Endodermal cell (in vitro differentiated cells): ENCODE measurements at regions not wholly inside any gene's neighbourhood (a gene's known extent, or its start where the extent isn't known, plus 50 kb on each side); places are given as distances from the start of the nearest gene placed in this dataset.

Experiments used
- DNase-seq: peaks from one replicate; pipeline ENCODE4 v3.0.0-alpha.2; 2017
- H3K27ac ChIP-seq: 2 replicates; pipeline ENCODE4 v1.5.1; 2013; ENCODE audit warnings: mild to moderate bottlenecking, low read depth, low read length, moderate library complexity
- H3K27me3 ChIP-seq: 2 replicates; pipeline ENCODE4 v1.6.1; 2013; ENCODE audit warnings: mild to moderate bottlenecking, low read length, moderate library complexity; ENCODE audit not compliant: insufficient read depth, control insufficient read depth, poor library complexity, severe bottlenecking
- H3K36me3 ChIP-seq: 2 replicates; pipeline ENCODE4 v1.7.0; 2013; ENCODE audit warnings: mild to moderate bottlenecking, low read length, moderate library complexity; ENCODE audit not compliant: control insufficient read depth, insufficient read depth
- H3K4me1 ChIP-seq: one replicate; pipeline ENCODE4 v1.7.0; 2013; ENCODE audit warnings: low read length; ENCODE audit not compliant: control insufficient read depth, insufficient read depth
- H3K4me3 ChIP-seq: 2 replicates; pipeline ENCODE4 v1.5.1; 2013; ENCODE audit warnings: mild to moderate bottlenecking, low read length, moderate library complexity
- H3K9ac ChIP-seq: 2 replicates; pipeline ENCODE4 v1.6.1; 2013; ENCODE audit warnings: mild to moderate bottlenecking, low read length, moderate library complexity; ENCODE audit not compliant: poor library complexity, severe bottlenecking; ENCODE audit errors: extremely low read depth
- H3K9me3 ChIP-seq: 2 replicates; pipeline ENCODE4 v1.6.1; 2013; ENCODE audit warnings: mild to moderate bottlenecking, low read length, moderate library complexity; ENCODE audit not compliant: control insufficient read depth
- H3K27ac Mint-ChIP-seq: 2 replicates; pipeline ENCODE4 v1.8.0; 2020; ENCODE audit warnings: mixed read lengths
- H3K27me3 Mint-ChIP-seq: 2 replicates; pipeline ENCODE4 v1.8.0; 2021; ENCODE audit warnings: mild to moderate bottlenecking, mixed read lengths; ENCODE audit not compliant: insufficient read depth
- H3K36me3 Mint-ChIP-seq: 2 replicates; pipeline ENCODE4 v1.8.0; 2020; ENCODE audit warnings: low read depth, mixed read lengths
- H3K4me1 Mint-ChIP-seq: 2 replicates; pipeline ENCODE4 v1.8.0; 2020; ENCODE audit warnings: mixed read lengths
- H3K4me3 Mint-ChIP-seq: 2 replicates; pipeline ENCODE4 v1.8.0; 2020; ENCODE audit warnings: mild to moderate bottlenecking, moderate library complexity, mixed read lengths
- H3K9me3 Mint-ChIP-seq: 2 replicates; pipeline ENCODE4 v1.8.0; 2020; ENCODE audit warnings: mild to moderate bottlenecking, mixed read lengths
- WGBS, 2 experiments: methylation state at CpG; one replicate each; pipeline versions ENCODE4 v1.1.5 to v1.1.7; 2013; ENCODE audit warnings: missing lambda C conversion rate in 2 of 2, mixed read lengths in 1 of 2; ENCODE audit not compliant: insufficient coverage in 1 of 2, insufficient read length in 1 of 2; 5-methylcytosine and 5-hydroxymethylcytosine counted together
- TF ChIP-seq, protein P1 (sequence below): fragments of 200-600 bp; sonication (generic); conservative IDR thresholded peaks from 2 replicates; pipeline ENCODE4 v1.5.0; 2021; ENCODE audit warnings: antibody characterized with exemption, mild to moderate bottlenecking

DNA sequence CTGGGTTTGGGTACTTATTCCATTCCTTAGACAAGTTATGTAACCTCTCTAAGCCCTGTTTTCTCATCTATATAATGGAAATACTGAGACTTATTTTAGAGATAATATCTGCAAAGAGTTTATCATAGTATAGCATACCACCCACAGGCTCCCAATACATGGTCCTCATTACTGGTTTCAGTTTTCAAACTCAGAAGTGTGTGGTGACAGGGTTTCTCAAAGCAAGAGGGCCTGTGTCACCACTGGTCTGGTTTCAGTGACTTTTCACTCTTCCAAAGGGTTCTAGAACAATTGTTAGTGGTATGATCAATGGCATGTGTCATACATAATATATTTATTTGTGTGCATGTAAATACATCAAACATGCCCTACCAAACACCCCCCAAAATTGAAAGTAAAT lies 89.2 kb upstream of the BMPER start:
- Mint-ChIP-seq H3K4me3 (no peak overlapping the region), H3K9me3 (peaks cover 5% of the 10 kb centered on the region), H3K27me3 (peaks cover 3% of the 10 kb centered on the region), H3K36me3 (no peaks in the 10 kb centered on the region), H3K27ac (no peak overlapping the region), H3K4me1 (peaks cover 3% of the 10 kb centered on the region)
- no peak overlapping the region for H3K9ac ChIP-seq
- H3K4me1 ChIP-seq, result peaks cover 3% of the 10 kb centered on the region
- H3K27ac ChIP-seq, result no peak overlapping the region
- H3K9me3 ChIP-seq, result peaks cover 13% of the 10 kb centered on the region
- no peaks in the 10 kb centered on the region for H3K36me3 ChIP-seq
- TF ChIP-seq, protein P1, sequence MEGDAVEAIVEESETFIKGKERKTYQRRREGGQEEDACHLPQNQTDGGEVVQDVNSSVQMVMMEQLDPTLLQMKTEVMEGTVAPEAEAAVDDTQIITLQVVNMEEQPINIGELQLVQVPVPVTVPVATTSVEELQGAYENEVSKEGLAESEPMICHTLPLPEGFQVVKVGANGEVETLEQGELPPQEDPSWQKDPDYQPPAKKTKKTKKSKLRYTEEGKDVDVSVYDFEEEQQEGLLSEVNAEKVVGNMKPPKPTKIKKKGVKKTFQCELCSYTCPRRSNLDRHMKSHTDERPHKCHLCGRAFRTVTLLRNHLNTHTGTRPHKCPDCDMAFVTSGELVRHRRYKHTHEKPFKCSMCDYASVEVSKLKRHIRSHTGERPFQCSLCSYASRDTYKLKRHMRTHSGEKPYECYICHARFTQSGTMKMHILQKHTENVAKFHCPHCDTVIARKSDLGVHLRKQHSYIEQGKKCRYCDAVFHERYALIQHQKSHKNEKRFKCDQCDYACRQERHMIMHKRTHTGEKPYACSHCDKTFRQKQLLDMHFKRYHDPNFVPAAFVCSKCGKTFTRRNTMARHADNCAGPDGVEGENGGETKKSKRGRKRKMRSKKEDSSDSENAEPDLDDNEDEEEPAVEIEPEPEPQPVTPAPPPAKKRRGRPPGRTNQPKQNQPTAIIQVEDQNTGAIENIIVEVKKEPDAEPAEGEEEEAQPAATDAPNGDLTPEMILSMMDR, result no peak
- H3K27me3 ChIP-seq, result no peaks in the 10 kb centered on the region
- DNase-seq, result no peak
- H3K4me3 ChIP-seq, result no peak overlapping the region

DNA sequence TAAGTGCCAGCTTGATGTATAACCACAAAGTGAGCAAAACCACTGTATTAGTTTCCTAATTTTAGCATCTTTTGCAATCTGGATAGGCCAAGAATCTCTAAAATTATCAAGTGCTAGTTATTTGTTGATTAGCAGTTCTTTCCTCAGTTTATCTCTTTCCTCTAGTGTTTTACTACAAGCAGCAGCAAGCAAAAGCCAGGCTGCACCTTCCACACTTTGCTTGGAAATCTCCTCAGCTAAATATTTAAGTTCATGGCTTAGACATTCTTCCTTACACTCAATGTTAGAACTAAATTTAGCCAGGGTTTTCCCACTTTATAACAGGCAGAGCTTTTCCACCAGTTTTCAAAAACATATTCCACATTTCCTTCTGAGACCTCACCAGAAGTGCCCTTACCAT lies 85.7 kb upstream of the BMPER start:
- H3K4me3 ChIP-seq, result no peak overlapping the region
- DNase-seq, result no peak
- peaks cover 7% of the 10 kb centered on the region for H3K9me3 Mint-ChIP-seq
- peaks cover 3% of the 10 kb centered on the region for H3K4me1 Mint-ChIP-seq
- no peaks in the 10 kb centered on the region for H3K36me3 Mint-ChIP-seq
- peaks cover 3% of the 10 kb centered on the region for H3K27me3 Mint-ChIP-seq
- no peak overlapping the region for H3K27ac ChIP-seq
- no peak overlapping the region for H3K27ac Mint-ChIP-seq
- H3K9ac ChIP-seq, result no peak overlapping the region
- H3K9me3 ChIP-seq, result peaks cover 13% of the 10 kb centered on the region
- no peak overlapping the region for H3K4me3 Mint-ChIP-seq
- peaks cover 3% of the 10 kb centered on the region for H3K4me1 ChIP-seq
- H3K36me3 ChIP-seq, result no peaks in the 10 kb centered on the region
- TF ChIP-seq, protein P1, result no peak
- H3K27me3 ChIP-seq, result no peaks in the 10 kb centered on the region

DNA sequence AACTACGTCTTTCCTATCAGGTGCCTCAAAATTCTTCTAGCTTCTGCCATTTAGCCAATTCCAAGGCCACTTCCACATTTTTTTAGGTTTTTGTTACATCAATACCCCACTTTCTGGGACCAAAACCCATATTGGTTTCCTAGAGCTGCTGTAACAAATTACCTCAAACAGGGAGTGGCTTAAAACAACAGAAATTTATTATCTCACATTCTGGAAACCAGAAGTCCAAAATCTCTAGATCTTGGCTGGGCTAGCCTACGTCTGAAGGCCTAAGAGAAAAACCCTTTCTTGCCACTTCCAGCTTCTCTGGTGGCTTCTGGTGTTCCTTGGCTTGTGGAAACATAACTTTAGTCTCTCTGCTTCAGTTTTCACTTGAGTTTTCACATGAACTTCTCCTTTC lies 85.1 kb upstream of the BMPER start:
- no peak overlapping the region for H3K4me3 ChIP-seq
- no peak overlapping the region for H3K9ac ChIP-seq
- H3K36me3 ChIP-seq, result no peaks in the 10 kb centered on the region
- TF ChIP-seq, protein P1, result no peak
- no peaks in the 10 kb centered on the region for H3K27me3 ChIP-seq
- H3K27ac Mint-ChIP-seq, result no peak overlapping the region
- H3K27me3 Mint-ChIP-seq, result peaks cover 3% of the 10 kb centered on the region
- H3K4me3 Mint-ChIP-seq, result no peak overlapping the region
- peaks cover 13% of the 10 kb centered on the region for H3K9me3 ChIP-seq
- peaks cover 7% of the 10 kb centered on the region for H3K9me3 Mint-ChIP-seq
- 91 to 94% methylated on average over 2 of the region's 2 CpGs for WGBS, 2 experiments
- H3K27ac ChIP-seq, result no peak overlapping the region
- no peaks in the 10 kb centered on the region for H3K36me3 Mint-ChIP-seq
- H3K4me1 Mint-ChIP-seq, result peaks cover 7% of the 10 kb centered on the region
- no peak for DNase-seq
- peaks cover 3% of the 10 kb centered on the region for H3K4me1 ChIP-seq
